GM23338 (cell line): ENCODE measurements at regions not wholly inside any gene's neighbourhood (a gene's known extent, or its start where the extent isn't known, plus 50 kb on each side); places are given as distances from the start of the nearest gene placed in this dataset.

ENCODE experiments used
- CTCF ChIP-seq, 2 experiments: fragments of 200-600 bp in 1 of 2; sonication (generic) in 1 of 2; conservative IDR thresholded peaks; 2 replicates each; pipeline versions ENCODE4 v1.5.1 to v1.6.1; 2016 to 2017; ENCODE audit warnings: antibody characterized with exemption in 2 of 2, low read depth in 2 of 2, mild to moderate bottlenecking in 2 of 2, moderate library complexity in 1 of 2
- ETS1 ChIP-seq: IDR thresholded peaks from 2 replicates; pipeline ENCODE4 v1.6.1; 2016; ENCODE audit warnings: antibody characterized with exemption
- EZH2 ChIP-seq: fragments of 200-600 bp; sonication (generic); IDR thresholded peaks from one replicate; pipeline ENCODE4 v1.8.0; 2017; ENCODE audit warnings: antibody characterized with exemption, mild to moderate bottlenecking, low read depth; ENCODE audit not compliant: unreplicated experiment
- EZH2phosphoT487 ChIP-seq: fragments of 200-600 bp; sonication (generic); IDR thresholded peaks from one replicate; pipeline ENCODE4 v1.8.1; 2018; ENCODE audit warnings: antibody characterized with exemption; ENCODE audit not compliant: unreplicated experiment
- JUNB ChIP-seq: IDR thresholded peaks from one replicate; pipeline ENCODE4 v1.6.1; 2016; ENCODE audit warnings: antibody characterized with exemption; ENCODE audit not compliant: unreplicated experiment
- NANOG ChIP-seq: IDR thresholded peaks from 2 replicates; pipeline ENCODE4 v1.6.1; 2016; ENCODE audit warnings: antibody characterized with exemption, borderline replicate concordance
- POLR2AphosphoS5 ChIP-seq: IDR thresholded peaks from 2 replicates; pipeline ENCODE4 v1.6.1; 2016; ENCODE audit warnings: antibody characterized with exemption, low read depth
- TF ChIP-seq, protein P1 (sequence below): IDR thresholded peaks from one replicate; pipeline ENCODE4 v1.6.1; 2018; ENCODE audit warnings: antibody characterized with exemption; ENCODE audit not compliant: unreplicated experiment
- TF ChIP-seq, protein P2 (sequence below): fragments of 250-450 bp; sonication (Bioruptor Pico); IDR thresholded peaks from 2 replicates; pipeline ENCODE4 v1.5.0; 2020; ENCODE audit warnings: mild to moderate bottlenecking, moderate library complexity

DNA sequence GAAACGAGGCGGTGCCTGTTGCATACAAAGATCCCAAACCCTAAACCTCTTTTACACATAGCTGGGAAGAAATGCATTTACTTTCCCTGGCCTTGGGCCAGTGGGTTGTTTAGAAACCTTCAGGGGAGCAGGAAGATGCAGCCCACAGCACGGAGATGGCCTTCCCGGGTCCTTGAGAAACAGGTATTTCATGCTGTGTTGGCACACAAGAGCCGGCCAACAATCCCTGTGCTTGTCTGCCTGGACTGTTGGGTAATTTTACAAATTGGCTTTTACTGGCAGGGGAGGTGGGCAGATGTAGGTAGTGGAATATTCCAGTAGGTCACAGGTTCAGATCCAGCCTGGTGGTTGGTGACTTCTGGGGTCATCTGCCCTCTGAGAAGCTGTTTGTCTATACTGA, 148.0 kb downstream of the FOXL1 start:
- TF ChIP-seq CTCF (conservative IDR thresholded peaks at IDR 0.05; ENCODE audit: low read depth in 2 of 2), result no peak
- TF ChIP-seq EZH2phosphoT487, result no peak
- TF ChIP-seq, protein P1, sequence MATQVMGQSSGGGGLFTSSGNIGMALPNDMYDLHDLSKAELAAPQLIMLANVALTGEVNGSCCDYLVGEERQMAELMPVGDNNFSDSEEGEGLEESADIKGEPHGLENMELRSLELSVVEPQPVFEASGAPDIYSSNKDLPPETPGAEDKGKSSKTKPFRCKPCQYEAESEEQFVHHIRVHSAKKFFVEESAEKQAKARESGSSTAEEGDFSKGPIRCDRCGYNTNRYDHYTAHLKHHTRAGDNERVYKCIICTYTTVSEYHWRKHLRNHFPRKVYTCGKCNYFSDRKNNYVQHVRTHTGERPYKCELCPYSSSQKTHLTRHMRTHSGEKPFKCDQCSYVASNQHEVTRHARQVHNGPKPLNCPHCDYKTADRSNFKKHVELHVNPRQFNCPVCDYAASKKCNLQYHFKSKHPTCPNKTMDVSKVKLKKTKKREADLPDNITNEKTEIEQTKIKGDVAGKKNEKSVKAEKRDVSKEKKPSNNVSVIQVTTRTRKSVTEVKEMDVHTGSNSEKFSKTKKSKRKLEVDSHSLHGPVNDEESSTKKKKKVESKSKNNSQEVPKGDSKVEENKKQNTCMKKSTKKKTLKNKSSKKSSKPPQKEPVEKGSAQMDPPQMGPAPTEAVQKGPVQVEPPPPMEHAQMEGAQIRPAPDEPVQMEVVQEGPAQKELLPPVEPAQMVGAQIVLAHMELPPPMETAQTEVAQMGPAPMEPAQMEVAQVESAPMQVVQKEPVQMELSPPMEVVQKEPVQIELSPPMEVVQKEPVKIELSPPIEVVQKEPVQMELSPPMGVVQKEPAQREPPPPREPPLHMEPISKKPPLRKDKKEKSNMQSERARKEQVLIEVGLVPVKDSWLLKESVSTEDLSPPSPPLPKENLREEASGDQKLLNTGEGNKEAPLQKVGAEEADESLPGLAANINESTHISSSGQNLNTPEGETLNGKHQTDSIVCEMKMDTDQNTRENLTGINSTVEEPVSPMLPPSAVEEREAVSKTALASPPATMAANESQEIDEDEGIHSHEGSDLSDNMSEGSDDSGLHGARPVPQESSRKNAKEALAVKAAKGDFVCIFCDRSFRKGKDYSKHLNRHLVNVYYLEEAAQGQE, result no peak
- TF ChIP-seq POLR2AphosphoS5, result no peak
- no peak for TF ChIP-seq ETS1
- TF ChIP-seq EZH2, result no peak
- no peak for TF ChIP-seq JUNB
- TF ChIP-seq, protein P2, sequence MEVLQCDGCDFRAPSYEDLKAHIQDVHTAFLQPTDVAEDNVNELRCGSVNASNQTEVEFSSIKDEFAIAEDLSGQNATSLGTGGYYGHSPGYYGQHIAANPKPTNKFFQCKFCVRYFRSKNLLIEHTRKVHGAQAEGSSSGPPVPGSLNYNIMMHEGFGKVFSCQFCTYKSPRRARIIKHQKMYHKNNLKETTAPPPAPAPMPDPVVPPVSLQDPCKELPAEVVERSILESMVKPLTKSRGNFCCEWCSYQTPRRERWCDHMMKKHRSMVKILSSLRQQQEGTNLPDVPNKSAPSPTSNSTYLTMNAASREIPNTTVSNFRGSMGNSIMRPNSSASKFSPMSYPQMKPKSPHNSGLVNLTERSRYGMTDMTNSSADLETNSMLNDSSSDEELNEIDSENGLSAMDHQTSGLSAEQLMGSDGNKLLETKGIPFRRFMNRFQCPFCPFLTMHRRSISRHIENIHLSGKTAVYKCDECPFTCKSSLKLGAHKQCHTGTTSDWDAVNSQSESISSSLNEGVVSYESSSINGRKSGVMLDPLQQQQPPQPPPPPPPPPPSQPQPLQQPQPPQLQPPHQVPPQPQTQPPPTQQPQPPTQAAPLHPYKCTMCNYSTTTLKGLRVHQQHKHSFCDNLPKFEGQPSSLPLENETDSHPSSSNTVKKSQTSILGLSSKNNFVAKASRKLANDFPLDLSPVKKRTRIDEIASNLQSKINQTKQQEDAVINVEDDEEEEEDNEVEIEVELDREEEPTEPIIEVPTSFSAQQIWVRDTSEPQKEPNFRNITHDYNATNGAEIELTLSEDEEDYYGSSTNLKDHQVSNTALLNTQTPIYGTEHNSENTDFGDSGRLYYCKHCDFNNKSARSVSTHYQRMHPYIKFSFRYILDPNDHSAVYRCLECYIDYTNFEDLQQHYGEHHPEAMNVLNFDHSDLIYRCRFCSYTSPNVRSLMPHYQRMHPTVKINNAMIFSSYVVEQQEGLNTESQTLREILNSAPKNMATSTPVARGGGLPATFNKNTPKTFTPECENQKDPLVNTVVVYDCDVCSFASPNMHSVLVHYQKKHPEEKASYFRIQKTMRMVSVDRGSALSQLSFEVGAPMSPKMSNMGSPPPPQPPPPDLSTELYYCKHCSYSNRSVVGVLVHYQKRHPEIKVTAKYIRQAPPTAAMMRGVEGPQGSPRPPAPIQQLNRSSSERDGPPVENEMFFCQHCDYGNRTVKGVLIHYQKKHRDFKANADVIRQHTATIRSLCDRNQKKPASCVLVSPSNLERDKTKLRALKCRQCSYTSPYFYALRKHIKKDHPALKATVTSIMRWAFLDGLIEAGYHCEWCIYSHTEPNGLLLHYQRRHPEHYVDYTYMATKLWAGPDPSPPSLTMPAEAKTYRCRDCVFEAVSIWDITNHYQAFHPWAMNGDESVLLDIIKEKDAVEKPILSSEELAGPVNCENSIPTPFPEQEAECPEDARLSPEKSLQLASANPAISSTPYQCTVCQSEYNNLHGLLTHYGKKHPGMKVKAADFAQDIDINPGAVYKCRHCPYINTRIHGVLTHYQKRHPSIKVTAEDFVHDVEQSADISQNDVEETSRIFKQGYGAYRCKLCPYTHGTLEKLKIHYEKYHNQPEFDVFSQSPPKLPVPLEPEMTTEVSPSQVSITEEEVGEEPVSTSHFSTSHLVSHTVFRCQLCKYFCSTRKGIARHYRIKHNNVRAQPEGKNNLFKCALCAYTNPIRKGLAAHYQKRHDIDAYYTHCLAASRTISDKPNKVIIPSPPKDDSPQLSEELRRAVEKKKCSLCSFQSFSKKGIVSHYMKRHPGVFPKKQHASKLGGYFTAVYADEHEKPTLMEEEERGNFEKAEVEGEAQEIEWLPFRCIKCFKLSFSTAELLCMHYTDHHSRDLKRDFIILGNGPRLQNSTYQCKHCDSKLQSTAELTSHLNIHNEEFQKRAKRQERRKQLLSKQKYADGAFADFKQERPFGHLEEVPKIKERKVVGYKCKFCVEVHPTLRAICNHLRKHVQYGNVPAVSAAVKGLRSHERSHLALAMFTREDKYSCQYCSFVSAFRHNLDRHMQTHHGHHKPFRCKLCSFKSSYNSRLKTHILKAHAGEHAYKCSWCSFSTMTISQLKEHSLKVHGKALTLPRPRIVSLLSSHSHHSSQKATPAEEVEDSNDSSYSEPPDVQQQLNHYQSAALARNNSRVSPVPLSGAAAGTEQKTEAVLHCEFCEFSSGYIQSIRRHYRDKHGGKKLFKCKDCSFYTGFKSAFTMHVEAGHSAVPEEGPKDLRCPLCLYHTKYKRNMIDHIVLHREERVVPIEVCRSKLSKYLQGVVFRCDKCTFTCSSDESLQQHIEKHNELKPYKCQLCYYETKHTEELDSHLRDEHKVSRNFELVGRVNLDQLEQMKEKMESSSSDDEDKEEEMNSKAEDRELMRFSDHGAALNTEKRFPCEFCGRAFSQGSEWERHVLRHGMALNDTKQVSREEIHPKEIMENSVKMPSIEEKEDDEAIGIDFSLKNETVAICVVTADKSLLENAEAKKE (CRISPR knock-in tag), result no peak
- TF ChIP-seq NANOG, result no peak
